ENCODE measurements at regions not wholly inside any gene's neighbourhood (a gene's known extent, or its start where the extent isn't known, plus 50 kb on each side); places are given as distances from the start of the nearest gene placed in this dataset.

DNA sequence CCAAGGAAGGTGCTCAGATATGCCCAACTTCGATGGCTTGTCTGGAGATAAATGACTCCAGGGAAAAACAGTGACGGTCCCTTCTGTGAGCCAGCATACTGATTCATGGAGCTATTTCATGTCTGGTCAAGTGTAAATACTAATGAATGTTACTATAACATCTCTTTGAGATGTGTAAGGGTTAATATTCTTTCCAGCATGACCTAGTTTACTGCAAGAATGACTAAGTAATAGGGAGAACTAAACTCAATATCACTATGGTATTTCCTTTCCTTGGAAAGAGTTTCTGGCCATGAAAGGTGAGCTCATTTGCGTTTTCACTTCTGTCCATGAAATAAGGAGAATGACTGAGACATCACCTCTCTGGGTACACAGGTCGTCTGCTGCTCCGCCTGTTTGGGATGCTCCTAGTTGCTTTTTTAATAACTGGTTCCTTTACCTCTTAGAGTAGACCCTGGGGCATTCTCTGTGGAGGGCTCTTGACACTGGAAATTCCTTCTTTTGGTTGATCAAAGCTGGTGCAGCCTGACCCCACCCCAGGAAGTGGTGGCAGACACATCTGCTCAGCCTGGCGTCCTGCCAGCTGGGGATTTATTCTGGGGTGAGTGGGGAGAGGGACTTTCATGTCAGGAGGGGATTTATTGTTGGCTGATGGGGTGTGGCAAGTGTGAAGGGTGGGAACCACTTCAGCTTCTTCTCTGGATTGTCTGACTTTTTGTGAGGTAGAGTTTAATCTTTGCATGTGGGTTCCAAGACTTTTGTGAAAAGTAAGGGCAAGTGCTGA, 250.0 kb upstream of the MPDZ start:
- Histone ChIP-seq H3K4me3 (replicated peaks; ENCODE audit: low read depth, low read length) (no peak overlapping the region), H3K36me3 (ENCODE audit: control insufficient read depth, insufficient read depth, low read length) (no peaks in the 10 kb centered on the region), H3K27me3 (replicated peaks; ENCODE audit: control insufficient read depth, insufficient read depth, low read length) (no peaks in the 10 kb centered on the region)
- no peak for DNase-seq (ENCODE audit: extremely low read depth, insufficient read length)
- TF ChIP-seq, protein P1, sequence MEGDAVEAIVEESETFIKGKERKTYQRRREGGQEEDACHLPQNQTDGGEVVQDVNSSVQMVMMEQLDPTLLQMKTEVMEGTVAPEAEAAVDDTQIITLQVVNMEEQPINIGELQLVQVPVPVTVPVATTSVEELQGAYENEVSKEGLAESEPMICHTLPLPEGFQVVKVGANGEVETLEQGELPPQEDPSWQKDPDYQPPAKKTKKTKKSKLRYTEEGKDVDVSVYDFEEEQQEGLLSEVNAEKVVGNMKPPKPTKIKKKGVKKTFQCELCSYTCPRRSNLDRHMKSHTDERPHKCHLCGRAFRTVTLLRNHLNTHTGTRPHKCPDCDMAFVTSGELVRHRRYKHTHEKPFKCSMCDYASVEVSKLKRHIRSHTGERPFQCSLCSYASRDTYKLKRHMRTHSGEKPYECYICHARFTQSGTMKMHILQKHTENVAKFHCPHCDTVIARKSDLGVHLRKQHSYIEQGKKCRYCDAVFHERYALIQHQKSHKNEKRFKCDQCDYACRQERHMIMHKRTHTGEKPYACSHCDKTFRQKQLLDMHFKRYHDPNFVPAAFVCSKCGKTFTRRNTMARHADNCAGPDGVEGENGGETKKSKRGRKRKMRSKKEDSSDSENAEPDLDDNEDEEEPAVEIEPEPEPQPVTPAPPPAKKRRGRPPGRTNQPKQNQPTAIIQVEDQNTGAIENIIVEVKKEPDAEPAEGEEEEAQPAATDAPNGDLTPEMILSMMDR (IDR thresholded peaks at IDR 0.05; ENCODE audit: insufficient read depth, low read length, poor library complexity, severe bottlenecking), result no peak

DNA sequence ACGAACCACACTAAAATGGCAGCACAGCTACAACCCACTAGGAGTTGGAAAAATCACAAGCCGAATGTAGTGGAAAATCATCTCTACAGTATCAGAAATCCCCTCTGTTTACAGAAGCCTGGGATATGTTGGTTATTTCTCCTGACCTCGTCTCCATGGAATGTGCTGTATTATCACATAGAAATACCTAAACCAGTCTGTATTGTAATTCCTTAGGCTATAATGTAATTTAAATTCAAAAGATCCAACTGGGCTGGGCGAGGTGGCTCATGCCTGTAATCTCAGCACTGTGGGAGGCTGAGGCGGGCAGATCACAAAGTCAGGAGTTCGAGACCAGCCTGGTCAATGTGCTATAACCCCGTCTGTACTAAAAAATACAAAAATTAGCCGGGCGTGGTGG, 244.8 kb upstream of the MPDZ start:
- Histone ChIP-seq H3K27me3 (replicated peaks; ENCODE audit: control insufficient read depth, insufficient read depth, low read length) (no peaks in the 10 kb centered on the region), H3K36me3 (ENCODE audit: control insufficient read depth, insufficient read depth, low read length) (no peaks in the 10 kb centered on the region), H3K4me3 (replicated peaks; ENCODE audit: low read depth, low read length) (no peak overlapping the region)
- TF ChIP-seq, protein P1 (IDR thresholded peaks at IDR 0.05; ENCODE audit: insufficient read depth, low read length, poor library complexity, severe bottlenecking), result no peak
- DNase-seq (ENCODE audit: extremely low read depth, insufficient read length), result no peak

DNA sequence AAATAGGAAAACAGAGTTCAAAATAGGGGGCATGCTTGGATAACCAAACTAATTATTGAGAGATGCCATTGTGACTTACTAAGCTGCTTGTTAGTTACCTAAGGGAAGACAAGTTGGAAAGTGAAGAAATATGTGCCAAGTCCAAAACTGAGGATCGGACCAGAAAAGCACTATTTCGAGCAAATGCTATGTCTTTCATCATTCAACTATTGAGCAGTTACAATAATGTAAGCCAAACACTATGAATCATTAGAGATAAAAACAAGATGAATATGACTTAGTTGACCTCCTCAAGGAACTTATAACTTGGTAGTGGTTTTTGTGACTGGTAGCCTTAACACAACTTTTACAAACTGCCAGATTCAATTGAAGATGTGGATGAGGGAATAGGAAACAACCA, 240.6 kb upstream of the MPDZ start:
- DNase-seq (ENCODE audit: extremely low read depth, insufficient read length), result no peak
- Histone ChIP-seq H3K4me3 (replicated peaks; ENCODE audit: low read depth, low read length) (no peak overlapping the region), H3K27me3 (replicated peaks; ENCODE audit: control insufficient read depth, insufficient read depth, low read length) (no peaks in the 10 kb centered on the region), H3K36me3 (ENCODE audit: control insufficient read depth, insufficient read depth, low read length) (no peaks in the 10 kb centered on the region)
- TF ChIP-seq, protein P1 (IDR thresholded peaks at IDR 0.05; ENCODE audit: insufficient read depth, low read length, poor library complexity, severe bottlenecking), result no peak

DNA sequence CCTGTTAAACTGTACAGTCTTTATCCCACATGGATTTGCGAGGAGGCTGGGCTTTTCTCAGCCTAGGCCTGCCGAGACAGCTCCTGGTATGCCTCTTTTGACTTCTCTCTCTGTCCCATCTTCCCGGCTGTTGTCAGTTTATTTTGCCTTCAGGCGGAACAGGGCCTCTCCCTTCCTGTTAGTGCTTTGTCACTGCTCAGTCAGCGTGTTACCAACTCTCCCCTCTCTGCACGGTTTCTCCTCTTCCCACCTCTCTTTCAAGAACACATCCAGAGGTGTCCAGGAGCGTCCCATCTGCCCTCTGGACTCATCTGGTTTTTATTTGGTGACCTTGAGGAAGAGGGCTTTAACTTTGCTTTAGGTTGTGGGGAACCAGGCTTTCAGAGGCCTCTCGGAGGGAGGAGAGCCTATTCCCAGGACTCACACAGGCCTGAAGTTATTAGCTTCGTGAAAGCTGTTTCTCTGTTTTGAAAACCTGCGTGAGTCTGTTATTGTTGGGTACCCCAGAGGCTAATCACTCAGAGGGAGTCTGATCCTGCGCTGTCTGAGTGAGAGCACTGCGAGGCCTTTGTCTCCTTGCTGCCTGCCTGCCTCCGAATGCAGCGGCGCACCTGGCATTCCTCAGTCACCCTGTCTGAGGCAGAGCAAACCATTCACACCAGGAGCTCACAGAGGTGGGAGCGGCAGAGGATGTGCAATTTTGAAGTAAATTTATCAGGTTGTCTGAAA, 234.4 kb upstream of the MPDZ start:
- Histone ChIP-seq H3K36me3 (ENCODE audit: control insufficient read depth, insufficient read depth, low read length) (no peaks in the 10 kb centered on the region), H3K27me3 (replicated peaks; ENCODE audit: control insufficient read depth, insufficient read depth, low read length) (no peaks in the 10 kb centered on the region), H3K4me3 (replicated peaks; ENCODE audit: low read depth, low read length) (no peak overlapping the region)
- DNase-seq (ENCODE audit: extremely low read depth, insufficient read length), result no peak
- TF ChIP-seq, protein P1 (IDR thresholded peaks at IDR 0.05; ENCODE audit: insufficient read depth, low read length, poor library complexity, severe bottlenecking), result no peak

DNA sequence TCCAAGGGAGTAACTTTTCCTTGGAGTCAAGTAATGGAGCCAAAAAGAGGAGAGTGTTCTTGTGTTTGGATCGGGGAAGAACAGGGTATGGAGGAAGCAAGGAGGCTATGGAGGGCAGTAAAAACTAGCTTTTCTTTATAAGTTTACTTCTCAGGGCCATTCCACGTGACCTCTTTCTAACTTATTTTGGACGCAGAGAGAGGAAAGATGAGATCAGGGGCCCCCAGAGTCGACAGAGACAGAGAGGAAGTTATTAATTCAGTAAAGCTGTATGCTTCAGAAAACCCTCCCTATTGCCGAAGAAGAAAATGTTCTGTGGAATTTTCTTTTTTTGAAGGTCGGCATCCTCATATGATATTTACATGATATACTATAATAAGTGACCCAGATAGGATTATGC, 233.8 kb upstream of the MPDZ start:
- DNase-seq (ENCODE audit: extremely low read depth, insufficient read length), result no peak
- Histone ChIP-seq H3K4me3 (replicated peaks; ENCODE audit: low read depth, low read length) (no peak overlapping the region), H3K36me3 (ENCODE audit: control insufficient read depth, insufficient read depth, low read length) (no peaks in the 10 kb centered on the region), H3K27me3 (replicated peaks; ENCODE audit: control insufficient read depth, insufficient read depth, low read length) (no peaks in the 10 kb centered on the region)
- TF ChIP-seq, protein P1 (IDR thresholded peaks at IDR 0.05; ENCODE audit: insufficient read depth, low read length, poor library complexity, severe bottlenecking), result no peak
